ENCODE measurements at regions not wholly inside any gene's neighbourhood (a gene's known extent, or its start where the extent isn't known, plus 50 kb on each side); places are given as distances from the start of the nearest gene placed in this dataset.

GRCh38 chr11:113615773-113616172 is 90.3 kb downstream of the TMPRSS5 start:
- Histone ChIP-seq H3K79me2 (ENCODE audit: control insufficient read depth, low read length) (no peaks in the 10 kb centered on the region), H3K4me1 (ENCODE audit: control insufficient read depth, low read length) (no peaks in the 10 kb centered on the region), H3F3A (ENCODE audit: control insufficient read depth, insufficient read depth) (no peaks in the 10 kb centered on the region), H3K9me3 (ENCODE audit: control insufficient read depth, insufficient read depth, low read length) (no peaks in the 10 kb centered on the region; the same call in 1 of the 2 replicates), H3K4me3 (ENCODE audit: low read length) (no peak overlapping the region), H3K36me3 (ENCODE audit: control insufficient read depth, low read length) (no peaks in the 10 kb centered on the region), H3K27ac (ENCODE audit: low read depth, low read length) (no peak overlapping the region), H4K20me1 (ENCODE audit: control insufficient read depth, insufficient read depth, low read depth, low read length) (no peaks in the 10 kb centered on the region), H3K4me2 (ENCODE audit: low read length) (no peak overlapping the region), H3K9me2 (replicated peaks; ENCODE audit: control insufficient read depth, low read length) (no peaks in the 10 kb centered on the region), H3K27me3 (ENCODE audit: control insufficient read depth, low read length) (no peaks in the 10 kb centered on the region)
- TF ChIP-seq EZH2phosphoT487 (IDR thresholded peaks at IDR 0.05; ENCODE audit: borderline replicate concordance, low read length) (no peak), CTCF (IDR thresholded peaks at IDR 0.05; ENCODE audit: low read depth, low read length, poor library complexity, severe bottlenecking) (no peak)

- TF ChIP-seq EZH2phosphoT487 (IDR thresholded peaks at IDR 0.05; ENCODE audit: borderline replicate concordance, low read length), result no peak
- TF ChIP-seq CTCF (IDR thresholded peaks at IDR 0.05; ENCODE audit: low read depth, low read length, poor library complexity, severe bottlenecking), result no peak
- Histone ChIP-seq H4K20me1 (ENCODE audit: control insufficient read depth, insufficient read depth, low read depth, low read length) (no peaks in the 10 kb centered on the region), H3K4me1 (ENCODE audit: control insufficient read depth, low read length) (no peaks in the 10 kb centered on the region), H3K27me3 (ENCODE audit: control insufficient read depth, low read length) (no peaks in the 10 kb centered on the region), H3K4me2 (ENCODE audit: low read length) (no peak overlapping the region), H3K27ac (ENCODE audit: low read depth, low read length) (no peak overlapping the region), H3K79me2 (ENCODE audit: control insufficient read depth, low read length) (no peaks in the 10 kb centered on the region), H3K9me3 (ENCODE audit: control insufficient read depth, insufficient read depth, low read length) (no peaks in the 10 kb centered on the region; the same call in 1 of the 2 replicates), H3K4me3 (ENCODE audit: low read length) (no peak overlapping the region), H3K9me2 (replicated peaks; ENCODE audit: control insufficient read depth, low read length) (no peaks in the 10 kb centered on the region), H3F3A (ENCODE audit: control insufficient read depth, insufficient read depth) (no peaks in the 10 kb centered on the region), H3K36me3 (ENCODE audit: control insufficient read depth, low read length) (no peaks in the 10 kb centered on the region)
These were observed 91.0 kb downstream of the TMPRSS5 start for GRCh38 chr11:113615098-113615497.

- Histone ChIP-seq H3K27ac (ENCODE audit: low read depth, low read length) (no peak overlapping the region), H3K9me2 (replicated peaks; ENCODE audit: control insufficient read depth, low read length) (no peaks in the 10 kb centered on the region), H3K4me1 (ENCODE audit: control insufficient read depth, low read length) (no peaks in the 10 kb centered on the region), H3K27me3 (ENCODE audit: control insufficient read depth, low read length) (no peaks in the 10 kb centered on the region), H3F3A (ENCODE audit: control insufficient read depth, insufficient read depth) (no peaks in the 10 kb centered on the region), H3K4me3 (ENCODE audit: low read length) (no peak overlapping the region), H3K9me3 (ENCODE audit: control insufficient read depth, insufficient read depth, low read length) (no peaks in the 10 kb centered on the region; the same call in 1 of the 2 replicates), H3K36me3 (ENCODE audit: control insufficient read depth, low read length) (no peaks in the 10 kb centered on the region), H3K4me2 (ENCODE audit: low read length) (no peak overlapping the region), H4K20me1 (ENCODE audit: control insufficient read depth, insufficient read depth, low read depth, low read length) (no peaks in the 10 kb centered on the region), H3K79me2 (ENCODE audit: control insufficient read depth, low read length) (no peaks in the 10 kb centered on the region)
- TF ChIP-seq CTCF (IDR thresholded peaks at IDR 0.05; ENCODE audit: low read depth, low read length, poor library complexity, severe bottlenecking), result no peak
- TF ChIP-seq EZH2phosphoT487 (IDR thresholded peaks at IDR 0.05; ENCODE audit: borderline replicate concordance, low read length), result no peak
These were observed 92.0 kb downstream of the TMPRSS5 start for GRCh38 chr11:113614097-113614496.
